Daoy (cell line): ENCODE measurements at regions not wholly inside any gene's neighbourhood (a gene's known extent, or its start where the extent isn't known, plus 50 kb on each side); places are given as distances from the start of the nearest gene placed in this dataset.
"Not testable (repeated sequence)": the region's sequence is repeated elsewhere in the genome, so short reads cannot be mapped to it uniquely, and the experiment has no call there.

Experiments
- DNase-seq: peaks from one replicate; pipeline ENCODE4 v3.0.0-alpha.2; 2015; ENCODE audit warnings: low read depth

- no peak for DNase-seq
These were observed 529.6 kb downstream of the RAB38 start for GRCh38 chr11:87645626-87646025.

DNA sequence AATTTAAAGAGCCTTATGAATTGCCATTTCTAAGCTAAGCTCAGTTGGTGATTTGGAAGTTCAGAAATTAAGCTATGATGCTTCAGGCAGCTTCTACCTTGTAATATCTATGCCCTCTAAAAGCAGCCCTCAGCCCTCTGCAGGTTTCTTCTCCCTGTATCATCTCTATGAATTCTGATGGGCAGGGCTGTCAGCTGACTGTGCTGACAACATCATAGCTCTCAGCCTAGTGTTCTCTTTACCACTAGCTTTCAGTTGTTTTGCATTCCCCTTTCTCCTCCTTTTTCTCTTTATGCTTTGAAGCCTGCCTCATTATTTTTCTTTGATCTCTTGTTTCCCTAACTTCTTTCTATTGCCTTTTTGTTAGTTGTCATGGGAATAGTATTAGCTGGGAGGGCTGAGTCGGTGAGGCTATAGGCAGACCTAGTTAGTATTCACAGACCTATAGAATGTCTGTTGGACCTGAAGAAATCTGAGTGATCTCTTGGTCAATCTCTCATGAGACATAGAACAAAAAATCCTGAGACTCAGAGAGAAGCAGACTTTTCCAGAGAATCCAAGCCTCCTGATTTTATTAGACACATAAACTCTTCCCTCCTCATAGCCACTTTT is 535.4 kb downstream of the RAB38 start:
- no peak for DNase-seq

- DNase-seq: no peak
These were observed 540.2 kb downstream of the RAB38 start for GRCh38 chr11:87635001-87635400.

DNA sequence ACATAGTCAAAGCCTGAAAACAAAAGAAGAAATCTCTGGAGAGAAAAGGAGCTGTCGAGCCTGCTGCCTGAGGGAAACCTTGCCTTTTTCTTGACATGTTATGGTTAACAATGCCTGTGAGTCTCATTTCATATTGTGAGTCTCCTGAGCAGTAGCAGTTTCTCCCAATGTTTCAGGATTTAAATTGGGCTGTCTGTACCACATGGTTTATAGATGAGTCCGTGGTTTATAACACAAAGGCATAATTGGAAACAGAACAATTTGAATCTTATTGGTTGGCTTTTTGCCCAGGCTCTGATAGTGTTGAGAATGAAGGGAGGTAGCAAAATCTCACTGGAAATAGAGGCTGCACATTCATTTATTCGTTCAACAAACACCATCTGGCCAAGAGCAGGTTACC is 540.9 kb downstream of the RAB38 start:
- no peak for DNase-seq

- no peak for DNase-seq
These were observed 546.3 kb downstream of the RAB38 start for GRCh38 chr11:87628957-87629356.

- DNase-seq: no peak
These were observed 547.1 kb downstream of the RAB38 start for GRCh38 chr11:87628026-87628580.

- not testable (repeated sequence) for DNase-seq
These were observed 551.5 kb downstream of the RAB38 start for GRCh38 chr11:87623531-87624365.

DNA sequence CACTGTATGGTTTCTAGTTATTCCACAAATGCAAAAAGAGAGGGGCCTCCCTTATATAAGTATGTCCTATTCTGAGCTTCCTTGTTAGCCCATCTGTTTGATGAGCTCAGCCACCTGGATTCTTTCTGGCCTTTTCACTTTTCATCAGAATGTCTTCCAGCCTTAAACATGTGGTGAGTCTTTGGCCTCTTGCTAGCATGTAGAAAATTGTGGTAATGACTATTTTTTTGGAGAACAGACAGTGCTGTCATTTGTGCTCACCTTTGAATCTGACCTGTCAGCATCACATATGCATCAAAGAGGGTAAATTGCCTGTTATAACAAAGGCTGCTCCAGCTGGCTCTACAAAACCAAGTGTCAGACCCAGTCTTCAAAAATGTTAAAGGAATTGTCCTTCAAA is 558.7 kb downstream of the RAB38 start:
- no peak for DNase-seq

- no peak for DNase-seq
These were observed 566.6 kb downstream of the TMEM135 start for GRCh38 chr11:87604350-87604749.

DNA sequence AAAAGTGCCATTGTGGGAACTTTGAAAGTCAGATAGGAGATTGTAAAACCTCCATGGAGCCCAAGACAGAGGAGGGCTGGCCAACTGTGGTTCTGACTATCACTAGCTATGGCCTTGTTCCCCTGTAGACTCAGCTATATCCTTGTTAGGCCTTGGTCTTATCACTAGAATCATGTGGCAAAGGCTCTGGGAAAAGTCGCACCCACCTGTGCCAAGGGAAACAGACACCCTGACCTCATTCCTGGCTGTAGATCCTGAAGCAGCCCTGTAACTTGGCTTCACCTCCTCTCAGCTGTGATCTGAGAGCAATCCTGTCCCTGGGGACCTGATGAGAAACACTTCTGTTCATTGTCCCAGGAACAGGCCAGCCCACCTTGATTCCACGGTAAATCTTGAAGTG is 566.2 kb downstream of the TMEM135 start:
- no peak for DNase-seq

DNA sequence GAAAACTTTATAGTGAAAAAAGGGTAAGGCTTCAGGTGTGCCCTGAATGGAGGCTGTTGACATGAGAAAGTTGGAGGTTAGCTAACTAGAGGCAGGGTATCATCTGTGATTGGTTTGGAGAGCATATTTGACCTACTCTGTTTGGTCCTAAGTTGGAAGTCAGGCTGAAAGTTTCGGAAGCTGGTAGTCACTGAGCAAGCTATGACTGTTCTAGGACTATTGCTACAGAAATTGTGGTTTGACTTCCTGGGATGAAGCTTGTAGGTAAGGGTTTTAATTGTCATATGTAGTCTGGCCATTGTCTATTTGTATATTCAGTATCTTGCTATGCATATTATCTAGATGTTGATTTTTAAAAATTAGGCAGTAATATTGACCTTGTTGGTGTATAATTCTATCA is 565.0 kb downstream of the TMEM135 start:
- no peak for DNase-seq

DNA sequence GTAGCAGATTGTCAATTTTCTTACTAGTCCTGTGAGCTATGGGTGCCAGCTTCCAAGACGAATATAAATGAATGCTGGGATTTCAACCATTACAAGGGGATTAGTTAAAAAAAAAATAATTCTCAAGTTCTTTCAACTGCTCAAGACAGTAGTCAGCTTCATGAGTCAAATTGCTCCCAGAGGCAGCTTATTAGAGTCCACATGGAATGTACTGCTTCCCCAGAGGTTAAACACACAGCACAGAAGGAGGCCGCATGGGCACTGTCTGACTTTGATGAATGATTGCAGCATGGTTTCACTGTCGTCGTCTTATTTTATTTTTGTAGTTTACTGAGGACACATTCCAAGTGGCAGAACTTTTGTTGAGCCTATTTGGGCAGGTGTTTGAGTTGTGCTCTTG is 563.2 kb downstream of the TMEM135 start:
- DNase-seq: no peak

GRCh38 chr11:87597725-87598124 is 560.0 kb downstream of the TMEM135 start:
- no peak for DNase-seq

DNA sequence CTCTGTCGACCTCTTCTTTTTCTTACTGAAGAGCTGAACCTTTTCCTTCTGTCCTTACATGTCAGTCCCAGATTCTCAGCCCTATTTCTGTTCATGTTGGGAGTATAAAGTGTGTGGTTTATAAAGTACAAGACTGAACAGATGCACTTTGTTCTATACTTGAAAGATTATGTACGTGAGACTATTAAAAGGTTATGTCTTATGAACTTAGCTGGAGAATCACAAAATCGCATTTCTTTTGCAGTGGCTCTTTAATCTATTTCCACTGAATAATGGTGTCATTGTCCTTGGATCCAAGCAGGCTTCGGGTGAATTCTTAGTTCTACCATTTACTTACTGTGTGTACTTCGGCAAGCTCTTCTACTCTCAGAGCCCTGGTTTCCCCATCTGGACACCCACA is 558.4 kb downstream of the TMEM135 start:
- DNase-seq: no peak

- no peak for DNase-seq
These were observed 551.3 kb downstream of the TMEM135 start for GRCh38 chr11:87589082-87589481.

- not testable (repeated sequence) for DNase-seq
These were observed 547.9 kb downstream of the TMEM135 start for GRCh38 chr11:87585613-87586012.

DNA sequence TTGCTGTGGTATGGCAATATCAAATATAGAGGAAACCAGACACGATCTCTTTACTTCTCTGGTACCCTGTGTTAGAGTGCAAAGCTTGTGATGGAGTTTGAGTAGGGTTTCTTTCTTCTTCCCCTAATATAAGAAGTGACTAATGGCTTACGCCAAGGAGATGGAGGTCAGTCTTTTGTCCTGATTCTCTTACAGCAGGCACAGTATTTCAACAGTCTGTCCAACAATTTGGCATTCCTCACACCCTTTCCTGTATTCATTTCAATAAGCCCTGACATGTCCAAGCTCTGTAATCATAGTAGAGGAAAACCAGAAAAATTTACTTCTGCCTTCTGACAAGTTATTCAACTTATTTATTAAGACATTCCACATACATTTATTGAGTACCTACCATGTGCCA is 546.2 kb downstream of the TMEM135 start:
- no peak for DNase-seq

- DNase-seq: no peak
These were observed 537.4 kb downstream of the TMEM135 start for GRCh38 chr11:87575088-87575487.

DNA sequence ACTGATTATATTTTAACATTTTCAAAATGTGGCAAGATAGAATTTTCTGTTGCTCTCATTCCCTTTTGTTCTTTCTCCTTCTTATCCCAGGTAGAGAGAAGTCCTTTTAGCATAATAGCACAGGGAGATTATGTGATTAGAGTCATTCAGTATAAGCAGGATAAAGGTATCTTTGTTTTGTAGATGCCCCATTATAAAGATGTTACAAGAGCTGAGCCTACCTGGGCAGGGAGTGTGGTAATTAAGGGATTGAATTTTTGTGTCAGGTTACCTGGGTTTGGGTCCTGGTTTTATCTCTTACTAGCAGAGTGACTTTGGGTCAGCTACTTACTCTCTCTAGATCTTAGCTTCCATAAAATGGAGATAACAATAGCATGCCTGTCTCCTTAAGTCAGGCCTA is 536.5 kb downstream of the TMEM135 start:
- DNase-seq: no peak

DNA sequence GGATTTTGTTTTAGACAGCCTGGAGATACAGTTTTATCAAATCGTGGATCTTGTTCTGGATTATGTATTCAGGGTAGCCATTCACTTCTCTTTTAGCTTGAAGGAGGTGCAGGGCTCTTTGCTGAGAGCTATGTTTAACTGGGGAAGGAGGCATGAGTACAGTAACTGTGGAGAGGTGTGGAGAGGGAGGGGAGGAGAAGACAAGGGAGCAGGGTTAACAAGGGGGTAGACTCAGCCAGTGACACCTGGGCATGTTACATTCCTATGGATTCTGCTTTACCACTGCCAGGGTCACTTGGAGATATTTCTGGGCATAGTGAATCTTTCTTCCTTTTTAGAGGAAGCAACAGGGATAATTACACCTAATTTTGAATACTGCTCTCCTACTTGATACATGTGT is 536.0 kb downstream of the TMEM135 start:
- DNase-seq: no peak

DNA sequence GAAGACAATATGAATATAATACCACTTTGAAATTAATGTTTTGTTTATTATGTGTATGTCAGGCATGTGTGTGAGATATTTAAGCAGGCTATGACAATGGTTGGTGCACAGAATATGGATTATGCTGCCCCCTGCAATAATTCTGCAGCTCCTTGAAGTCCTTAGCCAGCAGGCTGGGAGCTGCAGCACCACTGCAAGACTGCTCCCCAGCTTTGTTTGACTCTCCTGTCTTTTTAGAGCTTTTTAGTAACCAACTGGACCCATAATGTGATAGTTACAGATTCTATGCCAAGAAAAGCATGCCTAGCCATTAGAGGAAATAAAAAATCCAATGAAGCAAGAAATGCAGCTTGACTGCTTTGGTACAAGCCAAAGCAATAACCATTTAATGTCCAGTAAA is 535.1 kb downstream of the TMEM135 start:
- no peak for DNase-seq

DNA sequence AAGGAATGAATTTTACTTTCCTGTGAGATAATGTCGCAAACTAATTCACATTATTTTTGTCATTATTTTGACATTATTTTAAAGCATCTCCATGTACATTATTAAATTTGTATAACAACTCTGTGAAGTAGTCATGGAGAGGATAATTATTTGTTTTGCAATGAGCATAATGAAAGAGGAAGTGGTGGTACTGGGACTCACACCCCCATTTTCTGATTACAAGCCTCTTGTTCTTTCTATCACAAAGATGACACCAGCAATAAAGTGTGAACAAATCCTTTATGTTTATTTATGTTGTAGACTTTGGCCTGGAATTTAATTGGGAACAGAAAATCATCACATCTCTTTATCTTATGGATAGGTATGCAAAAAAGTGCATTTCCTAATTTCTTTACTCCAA is 522.6 kb downstream of the TMEM135 start:
- DNase-seq: no peak

- not testable (repeated sequence) for DNase-seq
These were observed 522.1 kb downstream of the TMEM135 start for GRCh38 chr11:87559852-87560251.
